ENCODE measurements at regions not wholly inside any gene's neighbourhood (a gene's known extent, or its start where the extent isn't known, plus 50 kb on each side); places are given as distances from the start of the nearest gene placed in this dataset.

DNA sequence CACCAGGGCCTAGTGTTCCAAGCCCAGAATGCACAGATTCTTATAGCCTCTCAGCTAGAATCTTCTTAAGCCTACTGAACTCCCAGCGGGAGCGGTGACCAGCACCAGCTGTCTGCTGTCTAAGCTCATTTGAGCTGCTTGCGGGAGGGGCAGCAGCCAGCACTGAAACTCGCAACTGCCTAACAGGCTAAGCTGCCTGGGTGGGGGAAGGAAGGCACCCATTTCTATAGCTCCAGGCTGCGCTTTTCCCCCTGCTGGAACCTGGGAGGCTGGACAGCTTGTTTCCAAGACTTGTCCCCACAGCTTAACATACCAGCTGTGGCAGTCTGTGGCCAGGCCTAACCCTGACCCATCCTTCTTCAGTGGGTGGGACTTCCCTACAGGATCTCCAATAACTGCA is 512.9 kb downstream of the EFNA5 start:
- Histone ChIP-seq H3F3A (ENCODE audit: insufficient read depth, low read length) (no peaks in the 10 kb centered on the region), H3K36me3 (ENCODE audit: insufficient read depth, low read length) (no peaks in the 10 kb centered on the region), H3K9me2 (ENCODE audit: low read depth, low read length) (no peaks in the 10 kb centered on the region), H3K27ac (ENCODE audit: low read depth, low read length, poor library complexity, severe bottlenecking) (no peak overlapping the region), H4K20me1 (ENCODE audit: insufficient read depth, low read length) (no peaks in the 10 kb centered on the region), H3K9ac (ENCODE audit: low read length) (no peak overlapping the region), H3K4me2 (ENCODE audit: low read length) (no peak overlapping the region), H3K79me2 (ENCODE audit: insufficient read depth, low read length) (no peaks in the 10 kb centered on the region), H3K27me3 (ENCODE audit: insufficient read depth, low read length) (no peaks in the 10 kb centered on the region), H3K4me3 (ENCODE audit: low read depth, low read length, poor library complexity, severe bottlenecking) (no peak overlapping the region), H2AFZ (ENCODE audit: low read length) (no peak overlapping the region), H3K4me1 (ENCODE audit: insufficient read depth, low read length, severe bottlenecking) (no peaks in the 10 kb centered on the region), H3K9me3 (ENCODE audit: low read length) (no peaks in the 10 kb centered on the region)
- TF ChIP-seq EZH2 (IDR thresholded peaks at IDR 0.05; ENCODE audit: borderline replicate concordance, low read length), result no peak
- TF ChIP-seq, protein P1, sequence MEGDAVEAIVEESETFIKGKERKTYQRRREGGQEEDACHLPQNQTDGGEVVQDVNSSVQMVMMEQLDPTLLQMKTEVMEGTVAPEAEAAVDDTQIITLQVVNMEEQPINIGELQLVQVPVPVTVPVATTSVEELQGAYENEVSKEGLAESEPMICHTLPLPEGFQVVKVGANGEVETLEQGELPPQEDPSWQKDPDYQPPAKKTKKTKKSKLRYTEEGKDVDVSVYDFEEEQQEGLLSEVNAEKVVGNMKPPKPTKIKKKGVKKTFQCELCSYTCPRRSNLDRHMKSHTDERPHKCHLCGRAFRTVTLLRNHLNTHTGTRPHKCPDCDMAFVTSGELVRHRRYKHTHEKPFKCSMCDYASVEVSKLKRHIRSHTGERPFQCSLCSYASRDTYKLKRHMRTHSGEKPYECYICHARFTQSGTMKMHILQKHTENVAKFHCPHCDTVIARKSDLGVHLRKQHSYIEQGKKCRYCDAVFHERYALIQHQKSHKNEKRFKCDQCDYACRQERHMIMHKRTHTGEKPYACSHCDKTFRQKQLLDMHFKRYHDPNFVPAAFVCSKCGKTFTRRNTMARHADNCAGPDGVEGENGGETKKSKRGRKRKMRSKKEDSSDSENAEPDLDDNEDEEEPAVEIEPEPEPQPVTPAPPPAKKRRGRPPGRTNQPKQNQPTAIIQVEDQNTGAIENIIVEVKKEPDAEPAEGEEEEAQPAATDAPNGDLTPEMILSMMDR (IDR thresholded peaks at IDR 0.05; ENCODE audit: low read length), result no peak

DNA sequence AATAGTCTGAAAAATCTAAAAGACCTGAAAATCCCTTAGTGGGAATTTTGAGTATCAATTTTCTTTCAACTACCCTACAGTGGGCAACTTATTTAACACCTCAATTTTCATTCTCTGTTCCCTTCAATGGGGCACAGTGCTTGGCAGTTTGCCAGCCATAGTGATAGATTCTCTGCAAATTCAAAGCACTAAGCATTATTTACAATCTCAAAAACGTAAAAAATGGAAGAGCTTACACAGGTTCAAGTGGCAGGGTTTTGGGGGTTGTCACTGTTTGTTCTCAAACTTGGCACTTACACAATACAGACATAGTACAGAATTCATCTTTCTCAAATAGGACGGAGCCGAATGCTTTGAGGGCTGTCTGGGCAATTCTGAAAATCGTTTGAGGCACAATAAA is 515.0 kb downstream of the EFNA5 start:
- H3K9me3 ChIP-seq (ENCODE audit: low read length), result no peaks in the 10 kb centered on the region
- no peaks in the 10 kb centered on the region for H3F3A ChIP-seq (ENCODE audit: insufficient read depth, low read length)
- H4K20me1 ChIP-seq (ENCODE audit: insufficient read depth, low read length), result no peaks in the 10 kb centered on the region
- H3K36me3 ChIP-seq (ENCODE audit: insufficient read depth, low read length), result no peaks in the 10 kb centered on the region
- H3K27ac ChIP-seq (ENCODE audit: low read depth, low read length, poor library complexity, severe bottlenecking), result no peak overlapping the region
- no peaks in the 10 kb centered on the region for H3K9me2 ChIP-seq (ENCODE audit: low read depth, low read length)
- H3K79me2 ChIP-seq (ENCODE audit: insufficient read depth, low read length), result no peaks in the 10 kb centered on the region
- no peak overlapping the region for H3K4me2 ChIP-seq (ENCODE audit: low read length)
- no peak for TF ChIP-seq EZH2 (IDR thresholded peaks at IDR 0.05; ENCODE audit: borderline replicate concordance, low read length)
- TF ChIP-seq, protein P1 (IDR thresholded peaks at IDR 0.05; ENCODE audit: low read length), result no peak
- H2AFZ ChIP-seq (ENCODE audit: low read length), result no peak overlapping the region
- no peak overlapping the region for H3K4me3 ChIP-seq (ENCODE audit: low read depth, low read length, poor library complexity, severe bottlenecking)
- no peaks in the 10 kb centered on the region for H3K27me3 ChIP-seq (ENCODE audit: insufficient read depth, low read length)
- H3K9ac ChIP-seq (ENCODE audit: low read length), result no peak overlapping the region
- no peaks in the 10 kb centered on the region for H3K4me1 ChIP-seq (ENCODE audit: insufficient read depth, low read length, severe bottlenecking)

DNA sequence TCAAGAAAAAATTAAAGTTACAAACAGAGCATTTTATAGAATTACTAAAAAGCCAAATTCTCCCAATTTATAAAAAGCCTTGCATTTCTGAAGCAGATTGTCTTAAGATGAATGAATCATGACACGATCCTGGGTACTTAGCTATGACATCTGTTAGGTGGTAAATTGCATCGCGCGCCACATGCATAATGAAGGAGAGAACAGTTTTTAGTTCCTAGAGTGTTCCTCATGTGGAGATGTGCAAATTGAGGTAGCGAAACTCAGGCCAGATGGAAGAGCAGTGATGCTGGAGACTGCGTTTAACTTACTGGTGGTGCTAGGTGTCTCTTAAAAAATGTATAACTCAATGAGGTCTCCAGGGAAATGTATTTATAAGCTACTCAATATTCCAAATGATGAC is 516.1 kb downstream of the EFNA5 start:
- no peak overlapping the region for H3K27ac ChIP-seq (ENCODE audit: low read depth, low read length, poor library complexity, severe bottlenecking)
- no peak overlapping the region for H3K4me2 ChIP-seq (ENCODE audit: low read length)
- H3K4me1 ChIP-seq (ENCODE audit: insufficient read depth, low read length, severe bottlenecking), result no peaks in the 10 kb centered on the region
- no peaks in the 10 kb centered on the region for H3F3A ChIP-seq (ENCODE audit: insufficient read depth, low read length)
- H3K9me3 ChIP-seq (ENCODE audit: low read length), result no peaks in the 10 kb centered on the region
- no peaks in the 10 kb centered on the region for H3K36me3 ChIP-seq (ENCODE audit: insufficient read depth, low read length)
- H4K20me1 ChIP-seq (ENCODE audit: insufficient read depth, low read length), result no peaks in the 10 kb centered on the region
- no peaks in the 10 kb centered on the region for H3K9me2 ChIP-seq (ENCODE audit: low read depth, low read length)
- TF ChIP-seq, protein P1 (IDR thresholded peaks at IDR 0.05; ENCODE audit: low read length), result no peak
- TF ChIP-seq EZH2 (IDR thresholded peaks at IDR 0.05; ENCODE audit: borderline replicate concordance, low read length), result no peak
- no peak overlapping the region for H3K9ac ChIP-seq (ENCODE audit: low read length)
- H3K4me3 ChIP-seq (ENCODE audit: low read depth, low read length, poor library complexity, severe bottlenecking), result no peak overlapping the region
- no peaks in the 10 kb centered on the region for H3K27me3 ChIP-seq (ENCODE audit: insufficient read depth, low read length)
- H2AFZ ChIP-seq (ENCODE audit: low read length), result no peak overlapping the region
- H3K79me2 ChIP-seq (ENCODE audit: insufficient read depth, low read length), result no peaks in the 10 kb centered on the region
